ENCODE measurements at regions not wholly inside any gene's neighbourhood (a gene's known extent, or its start where the extent isn't known, plus 50 kb on each side); places are given as distances from the start of the nearest gene placed in this dataset.

DNA sequence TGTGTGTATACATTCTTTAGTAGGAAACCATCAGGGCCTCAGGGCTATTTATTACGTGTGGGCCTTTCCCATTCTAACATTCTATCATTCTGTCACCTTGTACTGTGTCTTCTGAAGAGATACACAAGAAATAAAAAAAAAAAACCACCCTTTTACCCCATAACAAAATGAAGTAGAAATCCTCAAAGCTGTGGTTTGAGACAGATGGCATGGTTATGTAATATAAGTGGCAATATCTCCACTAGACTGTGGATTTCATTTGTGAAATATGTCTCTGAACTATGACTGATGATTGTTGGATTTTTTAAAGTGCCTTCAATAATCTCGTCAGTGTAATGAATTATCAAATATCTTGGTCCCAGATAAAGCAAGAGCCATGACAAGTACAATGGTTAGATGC is 150.0 kb upstream of the BLID start:
- Histone ChIP-seq H3K4me3 (no peak overlapping the region), H3K9me3 (replicated peaks; ENCODE audit: control insufficient read depth, insufficient read depth, low read depth, low read length) (no peaks in the 10 kb centered on the region), H3K9me1 (ENCODE audit: control insufficient read depth, insufficient read depth, low read length) (no peaks in the 10 kb centered on the region), H3K4me1 (replicated peaks in 1 of 2; ENCODE audit: control insufficient read depth in 2 of 2, insufficient read depth in 2 of 2, low read length in 2 of 2) (no peaks in the 10 kb centered on the region), H4K20me1 (replicated peaks; ENCODE audit: control insufficient read depth, insufficient read depth, low read length) (no peaks in the 10 kb centered on the region), H3K79me2 (ENCODE audit: control insufficient read depth, insufficient read depth, low read length) (no peaks in the 10 kb centered on the region), H3K36me3 (ENCODE audit: control insufficient read depth, insufficient read depth, low read length) (no peaks in the 10 kb centered on the region), H3K9ac (ENCODE audit: insufficient read depth in 1 of 2, low read depth in 2 of 2, low read length in 2 of 2) (no peak overlapping the region), H2AFZ (ENCODE audit: low read depth, low read length) (no peak overlapping the region), H3K27ac (ENCODE audit: extremely low read depth, low read depth, low read length) (no peak overlapping the region), H3K4me2 (ENCODE audit: insufficient read depth, low read length) (no peak overlapping the region), H3K27me3 (ENCODE audit: control insufficient read depth in 2 of 2, insufficient read depth in 2 of 2, low read length in 2 of 2) (no peaks in the 10 kb centered on the region)
- FAIRE-seq = no peak
- TF ChIP-seq, protein P1, sequence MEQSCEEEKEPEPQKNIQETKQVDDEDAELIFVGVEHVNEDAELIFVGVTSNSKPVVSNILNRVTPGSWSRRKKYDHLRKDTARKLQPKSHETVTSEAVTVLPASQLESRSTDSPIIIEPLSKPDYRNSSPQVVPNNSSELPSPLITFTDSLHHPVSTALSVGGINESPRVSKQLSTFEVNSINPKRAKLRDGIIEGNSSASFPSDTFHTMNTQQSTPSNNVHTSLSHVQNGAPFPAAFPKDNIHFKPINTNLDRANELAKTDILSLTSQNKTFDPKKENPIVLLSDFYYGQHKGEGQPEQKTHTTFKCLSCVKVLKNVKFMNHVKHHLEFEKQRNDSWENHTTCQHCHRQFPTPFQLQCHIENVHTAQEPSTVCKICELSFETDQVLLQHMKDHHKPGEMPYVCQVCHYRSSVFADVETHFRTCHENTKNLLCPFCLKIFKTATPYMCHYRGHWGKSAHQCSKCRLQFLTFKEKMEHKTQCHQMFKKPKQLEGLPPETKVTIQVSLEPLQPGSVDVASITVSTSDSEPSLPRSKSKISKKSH (CRISPR knock-in tag; IDR thresholded peaks at IDR 0.05) = no peak
- TF ChIP-seq ZNF253 (CRISPR knock-in tag; conservative IDR thresholded peaks at IDR 0.05) = no peak
- intact Hi-C loops (cut with micrococcal nuclease) (no loop called here), in situ Hi-C loops (cut with MboI) (no loop called here)
- no peak for DNase-seq (ENCODE audit: extremely low read depth in 1 of 4, low spot score in 3 of 4)
- POLR2A ChIA-PET = interaction anchor here (0.5 kb wide), 1 partner anchor 719 kb away, joined by 4 read pairs; no protein-coding TSS in a partner anchor
- BruUV-seq (replicated peaks) = no TSS peak
- CTCF ChIA-PET (ENCODE audit: low intra/inter-chr PET ratio) = no interaction called here
- no peak for ATAC-seq
- 0% methylated on average over 2 of the region's 2 CpGs for WGBS (ENCODE audit: insufficient coverage, low coverage, missing lambda C conversion rate)

DNA sequence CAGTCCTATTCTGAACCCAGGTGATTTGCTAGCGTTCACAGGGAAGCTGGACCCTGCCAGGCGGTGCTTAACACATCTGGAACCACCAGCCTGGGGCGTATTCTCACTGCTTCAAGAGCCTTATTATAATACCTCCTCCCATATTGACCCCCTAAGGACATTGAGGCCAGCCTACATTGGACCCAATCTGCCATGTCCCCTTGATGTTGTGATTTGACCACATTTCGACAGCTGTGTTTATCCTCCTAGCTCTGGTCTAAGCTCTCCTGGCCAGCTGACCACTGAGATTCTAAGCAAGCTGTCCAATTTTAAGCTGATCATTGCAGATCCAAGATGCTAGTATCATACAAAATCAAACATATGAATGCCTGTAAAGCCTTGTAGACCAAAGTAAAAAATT is 148.1 kb upstream of the BLID start:
- Histone ChIP-seq H3K9me1 (ENCODE audit: control insufficient read depth, insufficient read depth, low read length) (no peaks in the 10 kb centered on the region), H4K20me1 (replicated peaks; ENCODE audit: control insufficient read depth, insufficient read depth, low read length) (no peaks in the 10 kb centered on the region), H3K27ac (ENCODE audit: extremely low read depth, low read depth, low read length) (no peak overlapping the region), H3K4me2 (ENCODE audit: insufficient read depth, low read length) (no peak overlapping the region), H3K36me3 (ENCODE audit: control insufficient read depth, insufficient read depth, low read length) (no peaks in the 10 kb centered on the region), H3K4me1 (replicated peaks in 1 of 2; ENCODE audit: control insufficient read depth in 2 of 2, insufficient read depth in 2 of 2, low read length in 2 of 2) (no peaks in the 10 kb centered on the region), H3K79me2 (ENCODE audit: control insufficient read depth, insufficient read depth, low read length) (no peaks in the 10 kb centered on the region), H3K9me3 (replicated peaks; ENCODE audit: control insufficient read depth, insufficient read depth, low read depth, low read length) (no peaks in the 10 kb centered on the region), H3K27me3 (ENCODE audit: control insufficient read depth in 2 of 2, insufficient read depth in 2 of 2, low read length in 2 of 2) (no peaks in the 10 kb centered on the region), H3K4me3 (no peak overlapping the region), H3K9ac (ENCODE audit: insufficient read depth in 1 of 2, low read depth in 2 of 2, low read length in 2 of 2) (no peak overlapping the region), H2AFZ (ENCODE audit: low read depth, low read length) (no peak overlapping the region)
- DNase-seq (ENCODE audit: extremely low read depth in 1 of 4, low spot score in 3 of 4) (no peak), ATAC-seq (no peak), FAIRE-seq (no peak)
- in situ Hi-C loops (cut with MboI) = no loop called here
- no TSS peak for BruUV-seq (replicated peaks)
- 0% methylated on average over 4 of the region's 4 CpGs for WGBS (ENCODE audit: insufficient coverage, low coverage, missing lambda C conversion rate)
- CTCF ChIA-PET (ENCODE audit: low intra/inter-chr PET ratio) = no interaction called here
- POLR2A ChIA-PET = no interaction called here
- intact Hi-C loops (cut with micrococcal nuclease) = no loop called here
- TF ChIP-seq RB1 (IDR thresholded peaks at IDR 0.05; ENCODE audit: low read depth) = no peak
- TF ChIP-seq, protein P2, sequence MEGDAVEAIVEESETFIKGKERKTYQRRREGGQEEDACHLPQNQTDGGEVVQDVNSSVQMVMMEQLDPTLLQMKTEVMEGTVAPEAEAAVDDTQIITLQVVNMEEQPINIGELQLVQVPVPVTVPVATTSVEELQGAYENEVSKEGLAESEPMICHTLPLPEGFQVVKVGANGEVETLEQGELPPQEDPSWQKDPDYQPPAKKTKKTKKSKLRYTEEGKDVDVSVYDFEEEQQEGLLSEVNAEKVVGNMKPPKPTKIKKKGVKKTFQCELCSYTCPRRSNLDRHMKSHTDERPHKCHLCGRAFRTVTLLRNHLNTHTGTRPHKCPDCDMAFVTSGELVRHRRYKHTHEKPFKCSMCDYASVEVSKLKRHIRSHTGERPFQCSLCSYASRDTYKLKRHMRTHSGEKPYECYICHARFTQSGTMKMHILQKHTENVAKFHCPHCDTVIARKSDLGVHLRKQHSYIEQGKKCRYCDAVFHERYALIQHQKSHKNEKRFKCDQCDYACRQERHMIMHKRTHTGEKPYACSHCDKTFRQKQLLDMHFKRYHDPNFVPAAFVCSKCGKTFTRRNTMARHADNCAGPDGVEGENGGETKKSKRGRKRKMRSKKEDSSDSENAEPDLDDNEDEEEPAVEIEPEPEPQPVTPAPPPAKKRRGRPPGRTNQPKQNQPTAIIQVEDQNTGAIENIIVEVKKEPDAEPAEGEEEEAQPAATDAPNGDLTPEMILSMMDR (IDR thresholded peaks at IDR 0.05 in 2 of 3, conservative IDR thresholded peaks at IDR 0.05 in 1 of 3; ENCODE audit: insufficient read depth in 2 of 3, low read depth in 1 of 3, low read length in 3 of 3) = no peak
- TF ChIP-seq RBBP5 (IDR thresholded peaks at IDR 0.05; ENCODE audit: borderline replicate concordance, insufficient read depth, low read length, poor library complexity, severe bottlenecking) = no peak
- no peak for TF ChIP-seq SRSF1 (IDR thresholded peaks at IDR 0.05; ENCODE audit: low read depth, low read length)
- TF ChIP-seq, protein P3, sequence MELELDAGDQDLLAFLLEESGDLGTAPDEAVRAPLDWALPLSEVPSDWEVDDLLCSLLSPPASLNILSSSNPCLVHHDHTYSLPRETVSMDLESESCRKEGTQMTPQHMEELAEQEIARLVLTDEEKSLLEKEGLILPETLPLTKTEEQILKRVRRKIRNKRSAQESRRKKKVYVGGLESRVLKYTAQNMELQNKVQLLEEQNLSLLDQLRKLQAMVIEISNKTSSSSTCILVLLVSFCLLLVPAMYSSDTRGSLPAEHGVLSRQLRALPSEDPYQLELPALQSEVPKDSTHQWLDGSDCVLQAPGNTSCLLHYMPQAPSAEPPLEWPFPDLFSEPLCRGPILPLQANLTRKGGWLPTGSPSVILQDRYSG (tag; conservative IDR thresholded peaks at IDR 0.05; ENCODE audit: low read depth) = no peak
- TF ChIP-seq EP300 (IDR thresholded peaks at IDR 0.05; ENCODE audit: low read length) = no peak
- TF ChIP-seq RFX5 (IDR thresholded peaks at IDR 0.05; ENCODE audit: low read depth, low read length) = no peak
- no peak for TF ChIP-seq RBM25 (IDR thresholded peaks at IDR 0.05; ENCODE audit: low read depth, low read length, severe bottlenecking)
- no peak for TF ChIP-seq ZNF133 (CRISPR knock-in tag; IDR thresholded peaks at IDR 0.05)
- no peak for TF ChIP-seq FOXA3 (CRISPR knock-in tag; conservative IDR thresholded peaks at IDR 0.05 in 1 of 2, IDR thresholded peaks at IDR 0.05 in 1 of 2)
- no peak for TF ChIP-seq L3MBTL2 (IDR thresholded peaks at IDR 0.05)

All from K562 (cell line).